Stimulated activated CD4-positive, alpha-beta T cell treated with anti-CD3 and anti-CD28 coated beads, Interleukin-2, amount 100 ng/mL, for 48 hours (primary cell): ENCODE measurements at regions not wholly inside any gene's neighbourhood (a gene's known extent, or its start where the extent isn't known, plus 50 kb on each side); places are given as distances from the start of the nearest gene placed in this dataset.
"Not testable (repeated sequence)": the region's sequence is repeated elsewhere in the genome, so short reads cannot be mapped to it uniquely, and the experiment has no call there.

Experiments used
- DNase-seq, 2 donors: peaks; one replicate each; pipeline ENCODE4 v3.0.0-alpha.2; 2020

- DNase-seq = no peak
These were observed 59.1 kb upstream of the PAX8 start for GRCh38 chr2:113337809-113338208.

DNA sequence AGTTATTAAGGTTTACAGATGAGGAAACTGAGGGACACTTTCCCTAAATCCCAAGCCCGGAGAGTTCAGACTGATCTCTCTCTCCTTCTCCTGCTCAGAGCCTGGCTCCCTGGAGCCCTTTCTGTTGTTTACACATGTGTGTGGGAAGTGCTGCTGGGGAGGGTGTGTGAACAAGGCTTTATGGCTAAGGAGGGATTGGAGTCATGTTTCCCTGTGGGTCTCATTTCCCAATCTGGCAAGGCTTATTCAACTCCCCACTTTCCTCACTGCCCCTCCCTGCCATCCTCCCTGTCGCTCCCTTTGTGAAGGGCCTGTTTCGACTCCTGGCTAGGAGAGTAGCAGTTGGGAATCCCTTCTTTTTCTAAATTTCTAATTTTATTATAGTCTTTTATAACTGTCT, 57.3 kb upstream of the PAX8 start:
- not testable (repeated sequence) for DNase-seq

GRCh38 chr2:113334147-113334546, 55.4 kb upstream of the PAX8 start:
- no peak for DNase-seq

GRCh38 chr2:113333735-113334134, 55.0 kb upstream of the PAX8 start:
- not testable (repeated sequence) for DNase-seq

GRCh38 chr2:113330060-113330767, 51.5 kb upstream of the PAX8 start:
- DNase-seq = not testable (repeated sequence)

DNA sequence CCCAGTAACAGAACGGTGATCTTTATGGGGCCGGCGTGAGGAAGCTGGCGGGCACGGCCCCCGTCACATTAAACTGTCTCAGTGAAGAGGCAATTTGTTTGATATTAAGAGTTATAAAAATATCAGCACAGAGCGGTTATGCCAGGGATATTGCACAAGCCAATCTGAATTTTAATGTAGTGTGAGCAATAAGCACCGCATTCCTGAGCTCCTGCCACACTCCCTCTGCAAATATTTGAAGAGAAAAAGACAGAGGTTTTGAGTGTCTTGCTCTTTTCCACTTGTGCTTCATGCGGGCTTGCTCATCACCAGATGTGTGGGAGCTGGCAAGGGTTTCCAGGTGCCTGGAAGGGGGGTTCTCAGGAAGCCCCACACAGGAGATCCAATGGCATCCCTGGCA, 50.3 kb upstream of the PAX8 start:
- not testable (repeated sequence) for DNase-seq

DNA sequence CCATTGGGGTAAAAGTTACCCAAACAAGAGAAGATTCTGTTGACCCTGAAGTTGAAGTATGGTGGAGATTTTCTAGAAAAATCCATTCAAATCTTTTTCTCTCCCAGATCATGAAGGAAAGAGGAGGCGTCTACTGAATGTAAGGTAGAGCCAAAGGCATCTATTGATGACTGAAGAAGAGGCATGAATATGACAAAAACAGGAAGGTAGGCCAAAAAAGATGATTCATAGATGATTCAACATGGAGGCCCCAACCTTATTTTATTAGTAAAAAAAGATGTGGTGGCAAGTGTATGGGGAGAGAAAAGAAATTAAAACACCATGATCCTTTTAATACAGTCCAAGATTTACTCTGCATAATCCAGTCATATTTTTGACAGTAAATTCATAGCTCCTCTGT, 49.9 kb upstream of the PAX8 start:
- DNase-seq = not testable (repeated sequence)
